ENCODE measurements at regions not wholly inside any gene's neighbourhood (a gene's known extent, or its start where the extent isn't known, plus 50 kb on each side); places are given as distances from the start of the nearest gene placed in this dataset.
"Not testable (repeated sequence)": the region's sequence is repeated elsewhere in the genome, so short reads cannot be mapped to it uniquely, and the experiment has no call there.

DNA sequence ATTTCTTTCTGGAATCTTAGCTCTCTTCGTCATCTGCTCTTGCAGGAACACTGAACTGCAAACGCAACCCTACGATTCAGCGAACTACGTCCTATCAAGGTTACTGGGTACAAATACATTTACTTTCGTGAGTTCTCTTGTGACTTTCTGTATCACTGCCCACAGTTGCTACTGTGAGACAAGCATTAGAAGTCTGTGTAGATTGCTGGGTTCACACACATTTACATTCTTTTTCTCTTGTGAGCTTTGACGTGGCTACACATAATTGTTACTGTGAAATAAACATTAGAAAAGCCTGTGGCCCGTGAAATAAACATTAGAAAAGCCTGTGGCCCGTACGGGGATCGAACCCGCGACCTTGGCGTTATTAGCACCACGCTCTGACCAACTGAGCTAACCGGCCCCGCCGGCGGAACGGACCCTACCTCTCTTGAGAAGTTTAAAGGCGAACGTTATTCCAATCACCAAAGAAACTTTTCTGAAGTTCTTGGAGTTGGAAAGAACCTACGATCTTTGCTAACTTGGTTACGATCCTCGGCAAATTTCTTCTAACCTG lies 61.2 kb upstream of the ZNF322 start:
- H3K27me3 ChIP-seq (ENCODE audit: control insufficient read depth, insufficient read depth, low read length); H3K36me3 ChIP-seq (ENCODE audit: control insufficient read depth, insufficient read depth, low read length); H3K4me3 ChIP-seq (ENCODE audit: low read depth, low read length); DNase-seq (ENCODE audit: low read depth); FAIRE-seq: not testable (repeated sequence)

- not testable (repeated sequence) for FAIRE-seq; H3K27me3 ChIP-seq (ENCODE audit: control insufficient read depth, insufficient read depth, low read length); DNase-seq (ENCODE audit: low read depth); H3K4me3 ChIP-seq (ENCODE audit: low read depth, low read length); H3K36me3 ChIP-seq (ENCODE audit: control insufficient read depth, insufficient read depth, low read length)
Observed at GRCh38 chr6:26730019-26730766, 70.6 kb upstream of the ZNF322 start.

DNA sequence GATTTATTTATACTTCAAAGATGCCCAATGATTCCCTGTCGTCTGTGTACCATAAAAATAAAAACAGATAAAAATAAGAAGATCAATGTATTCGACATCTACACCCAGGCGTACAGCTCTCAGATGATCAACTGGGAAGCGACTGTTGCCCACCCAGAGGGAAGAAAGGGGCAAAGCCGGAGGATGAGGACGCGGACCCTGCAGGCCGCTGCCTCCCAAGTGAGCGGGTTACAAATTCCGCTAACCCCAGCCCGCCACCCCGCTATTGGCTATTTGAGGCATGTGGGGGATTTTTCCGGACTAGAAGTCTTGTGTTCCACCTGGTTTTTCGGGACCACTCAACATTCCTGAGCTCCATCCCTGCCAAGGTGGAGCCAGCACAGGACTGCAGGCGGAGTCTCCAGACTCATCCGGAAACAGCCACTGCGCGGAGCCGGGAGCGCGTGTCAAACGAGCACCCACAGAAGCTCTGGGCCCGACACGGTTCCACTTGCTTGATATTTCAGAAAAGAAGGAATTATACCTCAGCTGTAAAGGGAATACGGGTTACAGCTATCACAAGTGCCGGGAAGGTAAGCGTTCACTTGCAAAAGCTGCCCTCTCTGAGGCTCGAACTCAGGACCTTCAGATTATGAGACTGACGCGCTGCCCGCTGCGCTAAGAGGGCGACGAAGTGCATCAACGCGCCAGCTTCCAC lies 75.4 kb upstream of the ZNF322 start:
- FAIRE-seq; H3K4me3 ChIP-seq (ENCODE audit: low read depth, low read length); DNase-seq (ENCODE audit: low read depth); H3K27me3 ChIP-seq (ENCODE audit: control insufficient read depth, insufficient read depth, low read length); H3K36me3 ChIP-seq (ENCODE audit: control insufficient read depth, insufficient read depth, low read length): not testable (repeated sequence)

DNA sequence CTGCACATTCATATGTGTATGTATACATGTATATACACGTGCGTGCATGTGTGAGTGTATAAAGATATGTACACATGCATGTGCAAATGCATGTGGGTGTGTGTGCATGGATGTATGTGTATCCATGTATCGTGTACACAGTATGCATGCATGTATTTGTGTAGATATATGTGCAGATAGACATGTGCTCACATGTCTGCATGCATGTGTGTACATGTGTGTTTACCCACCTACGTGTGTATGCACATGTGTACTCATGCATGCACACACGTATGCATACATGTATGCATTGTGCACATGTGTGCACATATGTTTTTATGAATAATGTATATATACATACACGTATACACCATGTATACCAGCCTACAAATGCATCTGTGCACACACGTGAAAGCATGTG lies 80.3 kb upstream of the ZNF322 start:
- FAIRE-seq (no peak), DNase-seq (ENCODE audit: low read depth) (no peak)
- H3K36me3 ChIP-seq (ENCODE audit: control insufficient read depth, insufficient read depth, low read length): no peaks in the 10 kb centered on the region
- no peaks in the 10 kb centered on the region for H3K27me3 ChIP-seq (ENCODE audit: control insufficient read depth, insufficient read depth, low read length)
- no peak overlapping the region for H3K4me3 ChIP-seq (ENCODE audit: low read depth, low read length)
- TF ChIP-seq, protein P1, sequence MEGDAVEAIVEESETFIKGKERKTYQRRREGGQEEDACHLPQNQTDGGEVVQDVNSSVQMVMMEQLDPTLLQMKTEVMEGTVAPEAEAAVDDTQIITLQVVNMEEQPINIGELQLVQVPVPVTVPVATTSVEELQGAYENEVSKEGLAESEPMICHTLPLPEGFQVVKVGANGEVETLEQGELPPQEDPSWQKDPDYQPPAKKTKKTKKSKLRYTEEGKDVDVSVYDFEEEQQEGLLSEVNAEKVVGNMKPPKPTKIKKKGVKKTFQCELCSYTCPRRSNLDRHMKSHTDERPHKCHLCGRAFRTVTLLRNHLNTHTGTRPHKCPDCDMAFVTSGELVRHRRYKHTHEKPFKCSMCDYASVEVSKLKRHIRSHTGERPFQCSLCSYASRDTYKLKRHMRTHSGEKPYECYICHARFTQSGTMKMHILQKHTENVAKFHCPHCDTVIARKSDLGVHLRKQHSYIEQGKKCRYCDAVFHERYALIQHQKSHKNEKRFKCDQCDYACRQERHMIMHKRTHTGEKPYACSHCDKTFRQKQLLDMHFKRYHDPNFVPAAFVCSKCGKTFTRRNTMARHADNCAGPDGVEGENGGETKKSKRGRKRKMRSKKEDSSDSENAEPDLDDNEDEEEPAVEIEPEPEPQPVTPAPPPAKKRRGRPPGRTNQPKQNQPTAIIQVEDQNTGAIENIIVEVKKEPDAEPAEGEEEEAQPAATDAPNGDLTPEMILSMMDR (IDR thresholded peaks at IDR 0.05; ENCODE audit: insufficient read depth, low read length, severe bottlenecking): no peak

GRCh38 chr6:26743157-26743821 lies 83.7 kb upstream of the ZNF322 start:
- FAIRE-seq: no peak
- peak; percentile 67 for DNase-seq (ENCODE audit: low read depth)
- Histone ChIP-seq H3K27me3 (ENCODE audit: control insufficient read depth, insufficient read depth, low read length) (no peaks in the 10 kb centered on the region), H3K4me3 (ENCODE audit: low read depth, low read length) (peak overlapping the region; percentile 39), H3K36me3 (ENCODE audit: control insufficient read depth, insufficient read depth, low read length) (no peaks in the 10 kb centered on the region)
- TF ChIP-seq, protein P1 (IDR thresholded peaks at IDR 0.05; ENCODE audit: insufficient read depth, low read length, severe bottlenecking): no peak

DNA sequence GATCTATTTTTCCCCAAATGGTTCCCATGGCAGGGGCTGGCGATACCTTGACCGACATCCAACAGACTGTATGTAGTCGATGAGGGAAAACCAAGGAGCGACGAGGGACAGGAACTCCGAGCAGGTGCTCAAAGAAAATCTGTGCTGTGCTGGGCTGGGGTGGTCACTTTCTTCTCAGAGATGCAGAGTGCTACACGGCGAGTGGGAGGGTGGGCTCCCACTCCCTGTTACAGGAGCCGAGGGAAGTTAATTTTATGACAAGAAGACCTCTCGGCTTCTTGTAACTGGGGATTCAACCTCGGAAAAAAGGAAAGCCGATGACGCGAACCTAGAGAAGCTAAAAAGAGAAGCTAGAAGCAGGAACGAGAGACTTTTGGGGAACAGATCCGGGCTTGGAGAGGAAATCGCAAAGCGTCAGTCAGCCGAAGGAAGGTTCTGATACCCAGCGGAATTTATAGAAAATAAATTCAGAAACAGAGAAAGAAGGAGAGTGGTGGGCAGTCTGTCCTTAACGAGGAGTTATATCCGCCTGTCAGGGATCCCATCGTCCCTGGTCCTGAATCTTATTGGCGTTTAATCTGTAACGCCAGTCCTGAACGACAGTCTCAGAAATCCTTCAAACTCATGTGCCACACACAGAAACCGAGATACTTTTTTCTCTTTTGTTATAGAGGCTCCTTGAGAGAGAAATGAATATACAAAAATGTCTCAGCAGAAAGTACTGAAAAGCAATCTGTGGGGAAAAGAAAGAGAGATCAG lies 84.6 kb upstream of the ZNF322 start:
- Histone ChIP-seq H3K4me3 (ENCODE audit: low read depth, low read length) (peak overlapping the region; percentile 39), H3K27me3 (ENCODE audit: control insufficient read depth, insufficient read depth, low read length) (no peaks in the 10 kb centered on the region), H3K36me3 (ENCODE audit: control insufficient read depth, insufficient read depth, low read length) (no peaks in the 10 kb centered on the region)
- no peak for DNase-seq (ENCODE audit: low read depth)
- no peak for FAIRE-seq
- TF ChIP-seq, protein P1 (IDR thresholded peaks at IDR 0.05; ENCODE audit: insufficient read depth, low read length, severe bottlenecking): no peak

- H3K36me3 ChIP-seq (ENCODE audit: control insufficient read depth, insufficient read depth, low read length); DNase-seq (ENCODE audit: low read depth); H3K27me3 ChIP-seq (ENCODE audit: control insufficient read depth, insufficient read depth, low read length); FAIRE-seq; H3K4me3 ChIP-seq (ENCODE audit: low read depth, low read length): not testable (repeated sequence)
Observed at GRCh38 chr6:26744837-26745282, 85.3 kb upstream of the ZNF322 start.

DNA sequence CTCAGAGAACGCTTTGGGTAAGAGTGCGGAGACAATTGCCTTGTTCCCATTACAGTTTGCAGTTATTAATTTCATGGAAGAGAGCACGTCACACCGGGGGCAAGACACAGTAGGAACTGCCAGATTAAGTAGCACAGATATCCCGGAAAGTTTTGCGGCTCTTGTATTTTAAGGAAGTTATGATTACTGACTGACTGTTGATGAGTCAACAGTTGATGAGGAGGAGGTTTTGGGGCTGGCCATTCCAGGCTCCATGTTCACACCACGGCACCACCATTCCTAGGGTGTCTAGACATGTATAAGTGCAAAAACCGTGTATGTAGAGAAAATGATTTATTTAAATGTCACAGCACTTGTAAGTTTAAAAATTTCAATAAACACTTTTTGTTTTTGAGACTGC lies 86.4 kb upstream of the ZNF322 start:
- H3K27me3 ChIP-seq (ENCODE audit: control insufficient read depth, insufficient read depth, low read length); FAIRE-seq: not testable (repeated sequence)

DNA sequence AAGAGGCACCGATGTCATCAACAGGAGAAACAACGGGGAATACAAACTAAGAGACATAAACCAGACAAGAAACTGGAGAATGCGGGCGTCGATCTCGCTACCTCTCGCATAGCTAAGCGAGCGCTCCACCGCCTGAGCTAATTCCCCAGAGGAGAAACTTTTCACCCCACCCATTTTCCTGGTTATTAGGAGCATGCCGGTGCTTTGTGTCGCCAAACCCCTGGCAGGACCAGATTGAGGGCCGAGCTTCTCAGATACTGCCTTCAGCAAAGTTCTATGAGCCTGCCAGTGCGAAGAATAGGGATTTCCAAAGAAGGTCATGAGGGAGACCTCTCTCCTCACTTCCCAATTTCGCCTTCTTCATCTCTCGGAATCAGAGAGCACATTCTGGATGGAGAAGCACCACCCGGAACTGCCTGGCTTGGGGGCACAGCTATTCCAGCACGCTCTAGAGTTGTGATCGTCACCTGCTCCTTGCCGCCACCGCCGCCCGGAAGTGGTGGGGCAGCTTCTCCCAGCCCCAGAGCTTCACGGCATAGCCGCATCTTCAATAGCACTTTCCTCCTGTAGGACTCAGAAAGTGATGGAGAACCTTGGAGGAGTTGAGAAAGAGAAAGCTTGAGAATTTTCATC lies 89.7 kb upstream of the ZNF322 start:
- not testable (repeated sequence) for H3K27me3 ChIP-seq (ENCODE audit: control insufficient read depth, insufficient read depth, low read length); H3K36me3 ChIP-seq (ENCODE audit: control insufficient read depth, insufficient read depth, low read length); FAIRE-seq; DNase-seq (ENCODE audit: low read depth); H3K4me3 ChIP-seq (ENCODE audit: low read depth, low read length)

More for the DNA sequence above, 86.4 kb upstream of the ZNF322 start:
- not testable (repeated sequence) for H3K4me3 ChIP-seq (ENCODE audit: low read depth, low read length); H3K36me3 ChIP-seq (ENCODE audit: control insufficient read depth, insufficient read depth, low read length); DNase-seq (ENCODE audit: low read depth)

DNA sequence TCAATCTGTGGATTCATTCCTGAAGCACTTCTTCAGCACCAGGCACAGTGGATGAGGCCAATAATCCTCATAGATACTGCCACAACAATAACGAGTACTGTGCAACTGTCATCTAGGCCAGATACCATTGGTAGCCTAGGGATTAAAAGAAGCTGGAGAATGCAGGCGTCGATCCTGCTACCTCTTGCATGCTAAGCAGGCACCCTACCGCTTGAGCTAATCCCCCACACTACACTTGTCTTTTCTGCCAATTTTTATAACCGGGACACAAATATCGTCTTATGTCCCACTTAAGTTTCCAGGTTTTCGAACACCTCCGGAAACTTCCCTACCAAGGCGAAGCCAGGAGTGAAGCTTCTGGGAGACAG lies 90.2 kb upstream of the ZNF322 start:
- H3K27me3 ChIP-seq (ENCODE audit: control insufficient read depth, insufficient read depth, low read length); H3K36me3 ChIP-seq (ENCODE audit: control insufficient read depth, insufficient read depth, low read length); H3K4me3 ChIP-seq (ENCODE audit: low read depth, low read length); DNase-seq (ENCODE audit: low read depth); FAIRE-seq: not testable (repeated sequence)

Measured in bronchial epithelial cell (primary cell).